SH-SY5Y (cell line): ENCODE measurements at regions not wholly inside any gene's neighbourhood (a gene's known extent, or its start where the extent isn't known, plus 50 kb on each side); places are given as distances from the start of the nearest gene placed in this dataset.

Experiments used
- GATA2 ChIP-seq: IDR thresholded peaks from 2 replicates; pipeline ENCODE4 v1.6.1; 2011; ENCODE audit warnings: mild to moderate bottlenecking, low read depth, low read length
- GATA3 ChIP-seq: IDR thresholded peaks from 2 replicates; pipeline ENCODE4 v1.6.1; 2011; ENCODE audit warnings: low read depth, mild to moderate bottlenecking, low read length, moderate library complexity

DNA sequence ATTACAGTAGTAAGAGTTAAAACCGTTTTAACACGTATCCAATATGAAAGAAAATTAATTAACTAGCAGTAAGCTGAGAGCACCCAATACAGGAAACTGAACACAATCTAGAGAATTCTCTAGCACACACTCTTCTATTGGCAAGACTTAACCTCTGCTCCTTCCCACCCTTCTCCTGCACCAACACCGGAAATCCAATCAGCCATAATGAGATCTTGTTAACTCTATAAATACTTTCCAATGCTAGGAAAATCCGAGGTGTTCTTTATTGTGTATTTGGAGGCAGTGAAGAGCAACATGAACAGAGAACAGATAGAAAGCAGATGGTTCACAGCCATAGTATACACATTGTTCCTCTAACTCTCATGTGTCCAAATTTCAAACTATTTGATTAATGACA, 591.7 kb downstream of the CETN3 start:
- no peak for TF ChIP-seq GATA3
- no peak for TF ChIP-seq GATA2
